Fibroblast of lung (primary cell): ENCODE measurements at regions not wholly inside any gene's neighbourhood (a gene's known extent, or its start where the extent isn't known, plus 50 kb on each side); places are given as distances from the start of the nearest gene placed in this dataset.

Experiments used
- DNase-seq, 2 donors: peaks; one replicate each; pipeline versions ENCODE4 v3.0.0 to v3.0.0-alpha.2; 2010; ENCODE audit warnings: low read depth in 2 of 2
- H2AFZ ChIP-seq: 2 replicates; pipeline ENCODE4 v1.5.1; 2012; ENCODE audit warnings: low read length, control low read depth, inconsistent platforms
- H3K27ac ChIP-seq: 2 replicates; pipeline ENCODE4 v1.5.1; 2011; ENCODE audit warnings: low read length, control low read depth; ENCODE audit not compliant: insufficient read depth
- H3K27me3 ChIP-seq: 2 replicates; pipeline ENCODE4 v1.5.1; 2011; ENCODE audit warnings: mild to moderate bottlenecking, low read length; ENCODE audit not compliant: control insufficient read depth, insufficient read depth
- H3K36me3 ChIP-seq: 2 replicates; pipeline ENCODE4 v1.5.1; 2011; ENCODE audit warnings: low read length; ENCODE audit not compliant: control insufficient read depth, insufficient read depth
- H3K4me1 ChIP-seq: 2 replicates; pipeline ENCODE4 v1.5.1; 2011; ENCODE audit warnings: low read length; ENCODE audit not compliant: control insufficient read depth, insufficient read depth; ENCODE audit errors: extremely low read depth
- H3K4me2 ChIP-seq: 2 replicates; pipeline ENCODE4 v1.5.1; 2011; ENCODE audit warnings: low read length, control low read depth; ENCODE audit not compliant: insufficient read depth; ENCODE audit errors: extremely low read depth
- H3K4me3 ChIP-seq, 4 experiments: fragments of 200-600 bp in 1 of 4; sonication (generic) in 1 of 4; replicated peaks in 1 of 4; 2 replicates each; pipeline ENCODE4 v1.5.1; 2011 to 2016; ENCODE audit warnings: low read length in 4 of 4, low read depth in 3 of 4, mild to moderate bottlenecking in 3 of 4, control low read depth in 2 of 4, inconsistent platforms in 1 of 4, mixed read lengths in 1 of 4; ENCODE audit not compliant: insufficient read depth in 1 of 4; ENCODE audit errors: control extremely low read depth in 1 of 4
- H3K79me2 ChIP-seq: 2 replicates; pipeline ENCODE4 v1.5.1; 2012; ENCODE audit warnings: mild to moderate bottlenecking, low read length, inconsistent platforms; ENCODE audit not compliant: control insufficient read depth, insufficient read depth
- H3K9ac ChIP-seq: 2 replicates; pipeline ENCODE4 v1.5.1; 2011; ENCODE audit warnings: mild to moderate bottlenecking, low read length, control low read depth; ENCODE audit not compliant: insufficient read depth
- H3K9me3 ChIP-seq: 2 replicates; pipeline ENCODE4 v1.5.1; 2012; ENCODE audit warnings: low read depth, low read length; ENCODE audit not compliant: control insufficient read depth, insufficient read depth
- H4K20me1 ChIP-seq: 2 replicates; pipeline ENCODE4 v1.5.1; 2011; ENCODE audit warnings: low read length; ENCODE audit not compliant: control insufficient read depth, insufficient read depth; ENCODE audit errors: extremely low read depth
- EZH2 ChIP-seq: IDR thresholded peaks from 2 replicates; pipeline ENCODE4 v1.5.1; 2012; ENCODE audit warnings: low read length, control low read depth, mild to moderate bottlenecking; ENCODE audit errors: missing control alignments
- TF ChIP-seq, protein P1 (sequence below), 2 donors: IDR thresholded peaks in 1 of 2; conservative IDR thresholded peaks in 1 of 2; 1 replicate in 1 of 2; 2 replicates in 1 of 2; pipeline ENCODE4 v1.5.1; 2011 to 2012; ENCODE audit warnings: low read length in 2 of 2, control low read depth in 1 of 2, inconsistent platforms in 1 of 2, low read depth in 1 of 2, mild to moderate bottlenecking in 1 of 2

GRCh38 chr12:58079806-58080205 is 138.4 kb downstream of the ATP23 start:
- Histone ChIP-seq H3K27ac (no peak overlapping the region), H3K36me3 (no peaks in the 10 kb centered on the region), H3K79me2 (no peaks in the 10 kb centered on the region), H3K4me2 (no peak overlapping the region), H3K4me3 (no peak overlapping the region), H3K4me1 (no peaks in the 10 kb centered on the region), H4K20me1 (no peaks in the 10 kb centered on the region), H3K9me3 (no peaks in the 10 kb centered on the region), H3K9ac (no peak overlapping the region), H3K27me3 (no peaks in the 10 kb centered on the region), H2AFZ (no peak overlapping the region)
- TF ChIP-seq EZH2: no peak
- TF ChIP-seq, protein P1, sequence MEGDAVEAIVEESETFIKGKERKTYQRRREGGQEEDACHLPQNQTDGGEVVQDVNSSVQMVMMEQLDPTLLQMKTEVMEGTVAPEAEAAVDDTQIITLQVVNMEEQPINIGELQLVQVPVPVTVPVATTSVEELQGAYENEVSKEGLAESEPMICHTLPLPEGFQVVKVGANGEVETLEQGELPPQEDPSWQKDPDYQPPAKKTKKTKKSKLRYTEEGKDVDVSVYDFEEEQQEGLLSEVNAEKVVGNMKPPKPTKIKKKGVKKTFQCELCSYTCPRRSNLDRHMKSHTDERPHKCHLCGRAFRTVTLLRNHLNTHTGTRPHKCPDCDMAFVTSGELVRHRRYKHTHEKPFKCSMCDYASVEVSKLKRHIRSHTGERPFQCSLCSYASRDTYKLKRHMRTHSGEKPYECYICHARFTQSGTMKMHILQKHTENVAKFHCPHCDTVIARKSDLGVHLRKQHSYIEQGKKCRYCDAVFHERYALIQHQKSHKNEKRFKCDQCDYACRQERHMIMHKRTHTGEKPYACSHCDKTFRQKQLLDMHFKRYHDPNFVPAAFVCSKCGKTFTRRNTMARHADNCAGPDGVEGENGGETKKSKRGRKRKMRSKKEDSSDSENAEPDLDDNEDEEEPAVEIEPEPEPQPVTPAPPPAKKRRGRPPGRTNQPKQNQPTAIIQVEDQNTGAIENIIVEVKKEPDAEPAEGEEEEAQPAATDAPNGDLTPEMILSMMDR (conservative IDR thresholded peaks at IDR 0.05 in 1 of 2, IDR thresholded peaks at IDR 0.05 in 1 of 2; ENCODE audit: low read depth in 1 of 2, low read length in 2 of 2): no peak
- DNase-seq: no peak

DNA sequence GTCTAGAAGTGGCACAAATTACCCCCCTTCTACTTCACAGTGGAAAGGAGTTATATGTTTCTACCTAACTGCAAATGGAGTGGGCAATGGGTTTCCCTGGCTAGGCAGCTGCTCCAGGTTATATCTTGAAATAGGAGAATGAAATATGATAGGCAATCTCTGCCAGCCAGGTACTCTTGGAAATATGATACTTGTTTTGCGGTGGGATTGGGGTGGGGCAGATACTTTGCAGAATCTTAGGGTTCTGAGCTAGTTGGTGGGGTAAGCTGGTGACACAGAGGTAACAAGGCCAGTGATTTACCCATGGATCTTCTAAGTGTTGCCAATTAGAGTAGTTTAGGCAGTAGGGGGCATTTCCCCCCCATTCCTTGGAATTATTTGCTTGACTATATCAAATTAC is 140.1 kb downstream of the ATP23 start:
- Histone ChIP-seq H3K79me2 (no peaks in the 10 kb centered on the region), H3K4me2 (no peak overlapping the region), H3K4me3 (no peak overlapping the region), H3K4me1 (no peaks in the 10 kb centered on the region), H3K9me3 (no peaks in the 10 kb centered on the region), H3K9ac (no peak overlapping the region), H3K27ac (no peak overlapping the region), H4K20me1 (no peaks in the 10 kb centered on the region), H3K27me3 (no peaks in the 10 kb centered on the region), H3K36me3 (no peaks in the 10 kb centered on the region), H2AFZ (no peak overlapping the region)
- no peak for DNase-seq
- TF ChIP-seq EZH2: no peak
- TF ChIP-seq, protein P1 (conservative IDR thresholded peaks at IDR 0.05 in 1 of 2, IDR thresholded peaks at IDR 0.05 in 1 of 2; ENCODE audit: low read depth in 1 of 2, low read length in 2 of 2): no peak

- H3K4me3 ChIP-seq: no peak overlapping the region
Measured at GRCh38 chr12:58082996-58083395, 141.6 kb downstream of the ATP23 start.

More at GRCh38 chr12:58082996-58083395, 141.6 kb downstream of the ATP23 start:
- no peak overlapping the region for H3K27ac ChIP-seq
- no peak overlapping the region for H2AFZ ChIP-seq
- no peak overlapping the region for H3K9ac ChIP-seq
- no peak overlapping the region for H3K4me2 ChIP-seq
- no peaks in the 10 kb centered on the region for H3K9me3 ChIP-seq
- H3K36me3 ChIP-seq: no peaks in the 10 kb centered on the region
- no peak for TF ChIP-seq EZH2
- TF ChIP-seq, protein P1 (conservative IDR thresholded peaks at IDR 0.05 in 1 of 2, IDR thresholded peaks at IDR 0.05 in 1 of 2; ENCODE audit: low read depth in 1 of 2, low read length in 2 of 2): no peak
- DNase-seq: no peak
- no peaks in the 10 kb centered on the region for H3K4me1 ChIP-seq
- no peaks in the 10 kb centered on the region for H3K79me2 ChIP-seq
- H4K20me1 ChIP-seq: no peaks in the 10 kb centered on the region
- no peaks in the 10 kb centered on the region for H3K27me3 ChIP-seq
